ENCODE measurements at regions not wholly inside any gene's neighbourhood (a gene's known extent, or its start where the extent isn't known, plus 50 kb on each side); places are given as distances from the start of the nearest gene placed in this dataset.

GRCh38 chr2:147519178-147519577 lies 325.7 kb upstream of the ACVR2A start:
- WGBS, 4 donors: 67 to 89% (median 79%) methylated on average over 1 to 2 of the region's 2 CpGs
- TF ChIP-seq CTCF (IDR thresholded peaks at IDR 0.05) (no peak), POLR2A (IDR thresholded peaks at IDR 0.05) (no peak)
- H3K9me3 ChIP-seq (replicated peaks in 1 of 3): no peaks in the 10 kb centered on the region
- no peaks in the 10 kb centered on the region for H3K36me3 ChIP-seq (replicated peaks in 1 of 2)
- DNase-seq: no peak
- intact Hi-C loops (cut with DNase I): no loop called here
- no peak overlapping the region for H3K4me3 ChIP-seq
- no peaks in the 10 kb centered on the region for H3K27me3 ChIP-seq
- H3K4me1 ChIP-seq (replicated peaks in 1 of 2): no peaks in the 10 kb centered on the region
- no peak overlapping the region for H3K27ac ChIP-seq

GRCh38 chr2:147515213-147515612 lies 329.6 kb upstream of the ACVR2A start:
- no peaks in the 10 kb centered on the region for H3K36me3 ChIP-seq (replicated peaks in 1 of 2)
- H3K27me3 ChIP-seq: no peaks in the 10 kb centered on the region
- no peaks in the 10 kb centered on the region for H3K9me3 ChIP-seq (replicated peaks in 1 of 3)
- no peaks in the 10 kb centered on the region for H3K4me1 ChIP-seq (replicated peaks in 1 of 2)
- H3K4me3 ChIP-seq: no peak overlapping the region
- DNase-seq: no peak
- WGBS, 4 donors: 83 to 90% (median 83%) methylated on average over 1 of the region's 1 CpG
- no peak for TF ChIP-seq POLR2A (IDR thresholded peaks at IDR 0.05)
- no peak for TF ChIP-seq CTCF (IDR thresholded peaks at IDR 0.05)
- no peak overlapping the region for H3K27ac ChIP-seq
- intact Hi-C loops (cut with DNase I): no loop called here

GRCh38 chr2:147512206-147512605 lies 332.6 kb upstream of the ACVR2A start:
- Histone ChIP-seq H3K4me3 (no peak overlapping the region), H3K36me3 (replicated peaks in 1 of 2) (no peaks in the 10 kb centered on the region), H3K27ac (no peak overlapping the region), H3K4me1 (replicated peaks in 1 of 2) (no peaks in the 10 kb centered on the region), H3K9me3 (replicated peaks in 1 of 3) (no peaks in the 10 kb centered on the region), H3K27me3 (no peaks in the 10 kb centered on the region)
- no peak for DNase-seq
- intact Hi-C loops (cut with DNase I): no loop called here
- TF ChIP-seq POLR2A (IDR thresholded peaks at IDR 0.05): no peak
- TF ChIP-seq CTCF (IDR thresholded peaks at IDR 0.05): no peak
- 52 to 63% (median 59%) methylated on average over 5 of the region's 5 CpGs for WGBS, 4 donors

GRCh38 chr2:147511491-147511948 lies 333.3 kb upstream of the ACVR2A start:
- no peak overlapping the region for H3K4me3 ChIP-seq

More at GRCh38 chr2:147511491-147511948, 333.3 kb upstream of the ACVR2A start:
- Histone ChIP-seq H3K9me3 (replicated peaks in 1 of 3) (no peaks in the 10 kb centered on the region), H3K27ac (peak overlapping the region in 1 of 5 donors; percentile 8), H3K27me3 (no peaks in the 10 kb centered on the region), H3K36me3 (replicated peaks in 1 of 2) (no peaks in the 10 kb centered on the region), H3K4me1 (replicated peaks in 1 of 2) (no peaks in the 10 kb centered on the region)
- intact Hi-C loops (cut with DNase I): no loop called here
- DNase-seq: peak in 2 of 7 donors; percentile 6 to 9
- TF ChIP-seq CTCF (IDR thresholded peaks at IDR 0.05) (no peak), POLR2A (IDR thresholded peaks at IDR 0.05) (no peak)
- 43 to 54% (median 47%) methylated on average over 6 of the region's 6 CpGs for WGBS, 4 donors
